ENCODE measurements at regions not wholly inside any gene's neighbourhood (a gene's known extent, or its start where the extent isn't known, plus 50 kb on each side); places are given as distances from the start of the nearest gene placed in this dataset.

DNA sequence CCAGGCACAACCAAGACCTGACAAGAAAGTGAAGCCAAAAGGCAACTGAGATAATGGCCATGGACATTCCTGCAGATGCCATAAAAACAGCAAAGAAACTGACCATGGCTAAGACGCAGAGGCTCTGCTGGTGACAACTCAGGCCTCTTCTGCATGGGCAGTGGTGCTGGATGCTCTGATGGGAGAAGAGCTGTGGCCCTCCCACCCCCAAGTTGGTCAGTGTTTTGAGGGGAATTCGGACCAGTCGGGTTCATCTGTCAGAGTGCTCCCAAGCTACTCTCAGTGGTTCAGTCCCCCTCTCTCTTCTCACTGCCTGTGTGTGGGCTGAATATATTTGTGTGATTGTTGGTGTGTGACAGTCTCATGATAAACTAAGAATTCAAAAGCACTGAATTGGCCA lies 79.0 kb upstream of the GPR26 start:
- no peak for ATAC-seq
- intact Hi-C loops (cut with DNase I), result no loop called here
- no peak for DNase-seq (ENCODE audit: low spot score)

DNA sequence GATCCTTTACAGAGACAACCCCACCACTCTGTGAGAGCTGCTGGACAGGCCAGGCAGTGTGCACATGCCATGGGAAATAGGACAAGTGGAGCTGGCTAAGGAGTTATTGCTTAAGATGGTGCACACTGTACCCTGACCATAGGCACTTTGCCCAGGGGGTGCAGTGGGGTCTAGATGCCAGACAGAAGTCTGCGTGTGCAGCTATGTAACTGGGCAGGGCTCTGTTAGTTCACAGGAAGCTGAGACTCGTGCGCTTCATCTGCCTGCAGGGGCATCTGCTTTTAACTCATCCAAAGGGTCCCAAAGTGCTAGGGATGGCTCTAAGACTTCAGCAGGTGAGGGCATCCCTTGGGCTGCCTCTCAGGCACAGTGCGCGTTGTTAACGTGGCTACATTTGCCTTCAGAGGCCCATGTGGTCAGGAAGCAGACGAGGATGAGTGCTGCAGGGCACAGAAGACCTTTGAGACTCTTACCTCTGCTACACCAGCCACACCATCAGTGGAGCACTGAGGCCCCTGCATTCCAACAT lies 77.7 kb upstream of the GPR26 start:
- intact Hi-C loops (cut with DNase I), result no loop called here
- ATAC-seq, result no peak

DNA sequence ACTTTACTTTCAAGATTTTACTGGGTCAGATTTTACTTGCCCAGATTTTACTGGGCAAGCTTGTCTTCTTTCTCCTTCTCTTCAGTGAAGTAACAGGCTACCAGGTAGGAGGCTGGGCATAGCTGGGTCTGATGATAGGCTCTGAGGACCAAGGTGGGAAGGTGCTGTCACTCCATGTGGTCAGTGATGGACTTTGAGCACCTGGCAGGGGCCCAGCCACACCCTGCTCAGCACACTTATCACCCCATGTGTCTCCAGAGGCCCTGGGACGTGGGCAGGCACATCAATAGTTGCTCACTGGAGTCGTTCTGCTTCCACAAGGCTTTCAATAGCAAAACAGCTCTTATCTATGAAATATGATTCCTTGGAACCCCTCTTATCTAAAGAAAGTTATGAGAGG lies 70.5 kb upstream of the GPR26 start:
- ATAC-seq (no peak), DNase-seq (ENCODE audit: low spot score) (no peak)
- intact Hi-C loops (cut with DNase I), result no loop called here

More for the DNA sequence above, 77.7 kb upstream of the GPR26 start:
- DNase-seq (ENCODE audit: low spot score), result no peak

DNA sequence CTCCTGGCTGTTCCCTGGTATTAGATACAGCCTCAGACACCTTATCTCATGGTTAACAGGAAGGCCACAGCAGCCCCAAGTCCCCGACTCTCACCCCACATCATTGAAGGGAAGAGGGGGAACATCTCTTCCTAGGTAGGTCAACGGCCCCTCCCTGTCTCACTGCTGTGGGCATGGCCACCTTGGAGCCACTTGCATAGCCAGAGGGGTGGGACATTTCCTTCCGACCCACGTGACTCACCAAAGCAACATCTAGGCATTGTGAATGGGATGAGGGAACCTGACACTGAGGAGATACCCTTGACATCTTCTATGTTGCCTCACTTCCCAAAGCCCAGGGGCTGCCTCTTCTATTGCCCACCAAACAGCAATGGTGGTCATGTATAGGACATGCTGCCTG lies 68.5 kb upstream of the GPR26 start:
- ATAC-seq, result no peak

DNA sequence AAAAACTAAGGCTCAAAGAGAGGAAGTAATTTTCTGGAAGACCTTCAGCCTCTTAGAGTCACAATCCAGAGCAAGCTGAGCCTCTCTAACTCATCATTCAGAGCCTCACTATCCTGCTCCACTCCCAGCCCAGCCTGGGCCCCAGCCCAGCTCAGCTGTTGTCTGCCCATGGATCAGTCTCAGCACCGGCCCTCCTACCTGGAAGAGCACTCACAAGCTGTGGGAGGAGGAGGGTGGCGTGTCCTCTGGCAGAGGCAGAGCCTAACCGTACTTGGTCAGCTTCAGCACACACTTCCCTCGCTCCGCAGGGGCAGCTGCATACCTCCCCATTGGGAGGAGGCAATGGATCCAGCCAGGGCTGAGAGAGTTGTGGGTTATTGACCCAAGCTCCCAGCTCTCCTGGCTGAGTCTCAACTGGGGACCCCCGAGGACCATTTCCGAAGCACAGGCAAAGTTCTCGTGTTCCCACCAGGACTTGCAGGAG lies 66.7 kb upstream of the GPR26 start:
- ATAC-seq (no peak), DNase-seq (ENCODE audit: low spot score) (no peak)
- intact Hi-C loops (cut with DNase I), result no loop called here

More for the DNA sequence above, 68.5 kb upstream of the GPR26 start:
- DNase-seq (ENCODE audit: low spot score), result no peak
- intact Hi-C loops (cut with DNase I), result no loop called here

DNA sequence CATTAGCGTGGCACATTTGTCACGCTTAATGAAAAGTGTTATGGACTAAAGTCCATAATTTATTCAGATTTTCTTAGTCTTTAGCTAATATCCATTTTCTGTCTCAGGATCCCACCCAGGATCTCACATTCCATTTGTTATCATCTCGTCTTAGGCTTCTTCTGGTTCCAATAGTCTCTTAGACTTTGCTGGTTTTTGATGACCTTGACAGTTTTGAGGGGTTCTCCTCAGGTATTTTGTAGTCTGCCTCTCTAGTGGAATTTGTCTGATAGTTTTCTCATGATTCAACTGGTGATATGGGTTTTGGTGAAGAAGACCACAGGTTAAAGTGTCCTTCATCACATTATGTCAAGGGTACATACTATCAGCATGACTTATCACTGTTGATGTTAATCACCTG lies 66.0 kb upstream of the GPR26 start:
- ATAC-seq (no peak), DNase-seq (ENCODE audit: low spot score) (no peak)
- intact Hi-C loops (cut with DNase I), result no loop called here

DNA sequence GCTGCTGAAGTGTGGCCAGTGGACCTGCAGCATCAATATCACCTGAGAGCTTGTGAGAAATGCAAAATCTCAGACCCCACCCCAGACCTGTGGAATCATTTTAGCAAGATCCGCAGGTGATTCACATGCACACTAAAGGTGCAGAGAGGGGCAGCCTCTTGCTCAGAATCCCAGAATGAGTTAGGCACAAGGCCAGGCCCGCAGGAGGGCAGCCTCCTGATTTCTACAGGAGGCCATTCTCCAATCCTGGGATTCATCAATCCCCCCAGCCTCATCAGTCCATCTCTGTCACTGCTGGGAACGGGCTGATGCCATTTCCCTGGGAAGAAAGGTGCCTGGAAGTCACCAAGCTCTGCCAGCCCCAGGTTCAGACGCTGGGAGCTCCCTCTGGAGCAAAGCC lies 63.0 kb upstream of the GPR26 start:
- DNase-seq (ENCODE audit: low spot score), result no peak
- no peak for ATAC-seq
- intact Hi-C loops (cut with DNase I), result no loop called here

DNA sequence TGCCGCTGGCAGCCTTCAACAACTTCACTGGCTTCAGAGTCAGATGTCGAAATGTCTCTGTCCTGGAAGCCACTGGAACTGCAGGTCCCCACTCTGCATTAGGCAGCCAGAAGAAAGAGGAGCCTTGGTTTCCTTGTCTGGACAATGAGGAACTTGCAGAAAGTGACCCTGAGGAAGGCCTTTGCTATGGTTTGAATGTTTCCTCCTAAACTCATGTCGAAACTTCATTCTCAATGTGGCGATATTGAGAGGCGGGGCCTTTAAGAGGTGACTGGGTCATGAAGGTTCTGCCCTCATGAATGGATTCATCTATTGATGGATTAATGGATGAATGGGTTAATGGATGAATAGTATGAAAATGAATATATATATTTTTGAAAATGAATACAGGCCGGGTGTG lies 61.6 kb upstream of the GPR26 start:
- intact Hi-C loops (cut with DNase I), result no loop called here
- ATAC-seq (no peak), DNase-seq (ENCODE audit: low spot score) (no peak)

DNA sequence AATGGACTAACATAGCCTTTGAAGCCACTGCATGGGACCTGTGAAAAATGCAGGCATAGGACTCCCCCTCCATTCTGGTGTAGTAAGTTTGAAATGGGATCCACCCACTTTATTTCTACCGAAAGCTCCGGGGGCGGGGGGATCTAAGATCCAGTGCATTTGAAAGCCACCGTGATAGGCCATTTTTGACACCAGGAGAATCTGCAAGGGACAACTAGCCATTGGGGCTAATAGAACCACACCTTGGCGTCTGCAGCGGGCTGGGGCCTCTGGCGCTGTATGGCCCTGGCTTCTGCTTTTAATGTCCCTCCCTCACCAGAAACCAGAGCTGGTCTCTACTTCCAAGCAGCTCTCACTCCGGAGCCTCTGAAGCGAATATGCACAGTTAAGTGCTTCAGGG lies 60.1 kb upstream of the GPR26 start:
- DNase-seq (ENCODE audit: low spot score), result no peak
- intact Hi-C loops (cut with DNase I), result no loop called here
- ATAC-seq, result no peak

DNA sequence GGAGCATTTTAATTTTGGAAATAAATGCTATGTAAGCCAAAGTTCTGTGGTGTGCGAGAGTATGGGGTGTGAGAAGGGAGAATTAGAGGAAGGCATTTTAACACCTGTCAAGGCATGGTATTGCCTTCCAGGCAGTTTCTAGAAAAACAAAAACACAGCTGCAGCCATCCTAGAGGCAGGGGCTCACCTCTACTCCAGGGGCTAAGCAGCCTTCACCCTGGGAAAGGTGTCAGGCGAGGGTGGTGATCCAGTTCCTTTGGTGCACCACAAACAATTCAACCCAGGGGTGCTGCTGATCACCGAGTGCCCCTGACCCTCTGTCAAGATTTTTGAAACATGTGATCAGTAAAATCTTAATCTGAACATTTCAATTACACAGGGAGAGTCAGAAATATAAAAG lies 59.2 kb upstream of the GPR26 start:
- ATAC-seq, result no peak
- no peak for DNase-seq (ENCODE audit: low spot score)
- intact Hi-C loops (cut with DNase I), result no loop called here

DNA sequence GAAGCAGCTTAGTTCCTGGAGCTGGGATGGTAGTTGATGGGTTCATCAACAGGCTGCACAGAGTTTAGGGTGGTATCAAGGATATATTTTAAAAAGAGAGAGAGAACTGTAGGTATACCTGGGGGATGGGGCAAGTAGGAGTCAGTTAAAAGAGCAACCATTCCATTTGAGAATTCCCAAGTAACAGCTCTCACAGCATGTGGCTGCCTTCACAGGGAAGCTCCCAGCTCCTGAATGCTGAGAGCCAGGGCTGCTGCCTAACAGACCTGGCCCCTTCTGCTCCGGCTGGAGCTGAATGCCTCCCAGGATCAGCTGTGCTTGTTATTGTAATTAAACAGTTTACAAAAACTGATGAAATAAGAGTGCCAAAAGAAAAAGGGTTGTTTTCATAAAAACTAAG lies 58.8 kb upstream of the GPR26 start:
- DNase-seq (ENCODE audit: low spot score) (no peak), ATAC-seq (no peak)
- intact Hi-C loops (cut with DNase I), result no loop called here

DNA sequence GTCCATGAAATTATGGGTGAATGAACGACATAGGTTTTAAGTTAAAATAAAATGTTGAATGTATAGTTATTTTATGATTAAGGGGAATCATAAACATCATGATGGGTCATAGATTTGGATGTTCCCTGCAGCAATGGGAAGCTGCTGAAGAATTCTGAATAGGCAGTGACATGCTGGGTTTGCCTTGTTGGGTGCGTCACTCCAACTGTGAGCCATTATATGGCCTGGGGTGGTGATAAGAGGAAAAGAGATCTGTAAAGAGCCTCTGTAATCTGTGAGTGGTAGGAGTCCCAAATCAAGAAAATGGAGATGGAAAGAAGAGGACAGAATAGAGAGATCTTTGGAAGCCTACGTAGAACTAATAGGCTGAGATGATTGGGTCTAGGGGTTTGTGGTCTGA lies 58.1 kb upstream of the GPR26 start:
- intact Hi-C loops (cut with DNase I), result no loop called here
- DNase-seq (ENCODE audit: low spot score) (no peak), ATAC-seq (no peak)

DNA sequence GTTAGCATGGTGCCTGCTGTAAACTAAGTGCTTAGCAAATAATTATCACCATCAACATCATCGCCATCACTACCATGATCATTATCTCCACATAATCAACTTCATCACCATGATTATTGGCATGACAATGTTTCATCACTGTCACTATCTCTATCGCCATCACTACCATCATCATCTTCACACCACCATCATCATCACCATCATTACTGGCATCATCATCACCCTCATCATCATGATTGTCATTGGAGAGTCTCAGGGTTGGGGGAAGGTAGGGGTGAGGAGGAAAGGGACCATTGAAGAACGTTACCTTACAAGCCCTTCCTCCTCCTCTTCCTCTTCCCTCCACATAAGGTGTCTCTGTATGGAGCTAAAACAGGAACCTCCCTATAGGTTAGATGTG lies 54.9 kb upstream of the GPR26 start:
- DNase-seq (ENCODE audit: low spot score) (no peak), ATAC-seq (no peak)
- intact Hi-C loops (cut with DNase I), result no loop called here

DNA sequence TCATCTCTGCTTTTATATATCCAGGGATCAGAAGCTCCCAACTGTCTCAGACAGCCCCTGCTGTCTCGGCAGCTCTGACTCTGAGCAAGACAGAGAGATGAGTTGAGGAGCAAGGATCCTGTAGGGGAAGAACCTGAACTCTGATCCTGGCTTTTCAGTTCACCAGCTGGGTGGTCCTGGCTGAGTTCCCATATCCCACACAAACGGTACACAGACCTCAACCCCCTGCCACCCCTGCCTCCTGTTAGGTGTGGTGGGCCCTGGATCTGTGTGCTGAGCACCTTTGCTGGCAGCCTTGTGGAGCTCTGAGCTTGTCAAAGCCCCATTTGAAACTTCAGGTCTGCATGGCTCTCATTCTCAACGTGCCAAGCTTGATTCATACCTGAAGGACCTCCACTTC lies 54.3 kb upstream of the GPR26 start:
- ATAC-seq (no peak), DNase-seq (ENCODE audit: low spot score) (no peak)
- intact Hi-C loops (cut with DNase I), result no loop called here

DNA sequence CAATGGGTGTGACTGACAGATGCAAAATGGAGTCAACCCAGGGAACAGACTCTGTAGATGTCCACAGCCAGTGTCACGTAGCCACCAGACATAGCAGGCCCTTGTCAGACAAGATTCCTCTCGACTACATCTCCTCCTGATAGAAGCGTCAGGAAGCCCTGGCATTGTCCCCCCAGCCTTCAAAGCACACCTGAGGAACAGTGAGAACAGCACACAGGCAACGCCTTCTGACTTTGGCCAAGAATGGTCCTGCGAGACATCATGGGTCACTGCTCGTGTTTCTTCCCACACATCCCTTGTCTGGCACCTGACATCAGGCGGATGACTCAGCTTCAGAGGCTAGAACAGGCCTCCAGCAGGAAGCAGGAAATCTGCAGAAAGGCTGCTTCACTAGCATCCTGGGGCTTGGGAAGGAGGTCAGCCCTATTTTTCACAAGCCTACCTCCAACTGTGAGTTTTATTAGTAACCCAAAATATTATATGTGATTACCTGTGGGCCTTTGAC lies 52.8 kb upstream of the GPR26 start:
- no peak for ATAC-seq
- DNase-seq (ENCODE audit: low spot score), result no peak
- intact Hi-C loops (cut with DNase I), result no loop called here

DNA sequence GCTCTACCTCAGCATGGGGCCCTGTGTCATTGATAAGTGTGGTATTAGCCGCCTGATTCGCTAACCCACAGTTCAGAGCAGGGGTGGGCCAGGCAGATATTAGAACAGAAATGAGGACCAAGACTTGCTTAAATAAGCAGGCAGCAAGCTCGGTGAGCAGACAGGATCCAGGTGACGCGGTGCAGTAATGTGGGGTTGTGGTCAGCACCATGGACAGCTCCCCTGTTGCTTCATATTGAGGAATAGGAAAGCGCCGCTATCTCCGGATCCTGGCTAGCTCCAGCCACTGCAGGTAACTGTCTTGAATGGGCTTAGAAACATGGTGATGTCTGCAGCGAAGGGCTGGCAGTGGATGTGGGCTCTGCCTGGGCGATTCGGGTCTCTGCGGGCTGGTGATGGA lies 51.3 kb upstream of the GPR26 start:
- DNase-seq (ENCODE audit: low spot score), result peak; percentile 85
- intact Hi-C loops (cut with DNase I), result no loop called here
- no peak for ATAC-seq

Data from sciatic nerve (tissue), 2 donors.